ENCODE measurements at regions not wholly inside any gene's neighbourhood (a gene's known extent, or its start where the extent isn't known, plus 50 kb on each side); places are given as distances from the start of the nearest gene placed in this dataset.

- no peak for TF ChIP-seq GABPA (IDR thresholded peaks at IDR 0.05 in 1 of 2, conservative IDR thresholded peaks at IDR 0.05 in 1 of 2)
- TF ChIP-seq TAF1 (conservative IDR thresholded peaks at IDR 0.05): no peak
- no peak for TF ChIP-seq REST (IDR thresholded peaks at IDR 0.05)
- no peak for TF ChIP-seq YY1 (IDR thresholded peaks at IDR 0.05)
- TF ChIP-seq NR2F2 (IDR thresholded peaks at IDR 0.05): no peak
- no peak for TF ChIP-seq HNF4A (conservative IDR thresholded peaks at IDR 0.05)
- no peak for TF ChIP-seq SP1 (IDR thresholded peaks at IDR 0.05)
- TF ChIP-seq FOXA1 (IDR thresholded peaks at IDR 0.05): no peak
- no peak for TF ChIP-seq CTCF (IDR thresholded peaks at IDR 0.05; ENCODE audit: low read depth, low read length, missing input control)
- TF ChIP-seq MAX (IDR thresholded peaks at IDR 0.05): no peak
- no peak for TF ChIP-seq RXRA (IDR thresholded peaks at IDR 0.05)
- no peak for TF ChIP-seq FOXA2 (IDR thresholded peaks at IDR 0.05)
- Histone ChIP-seq H3K4me3 (ENCODE audit: low read depth in 1 of 3, low read length in 3 of 3) (no peak overlapping the region), H3K9me3 (ENCODE audit: control insufficient read depth in 4 of 4, low read length in 3 of 4) (no peaks in the 10 kb centered on the region), H3K4me1 (ENCODE audit: control insufficient read depth in 4 of 4, insufficient read depth in 4 of 4, low read length in 3 of 4) (no peaks in the 10 kb centered on the region), H3K27me3 (ENCODE audit: control insufficient read depth in 4 of 4, insufficient read depth in 4 of 4, low read length in 3 of 4) (no peaks in the 10 kb centered on the region), H3K36me3 (ENCODE audit: control insufficient read depth in 4 of 4, insufficient read depth in 3 of 4, low read depth in 1 of 4, low read length in 3 of 4) (no peaks in the 10 kb centered on the region), H3K27ac (ENCODE audit: low read depth in 1 of 2, low read length in 2 of 2) (no peak overlapping the region), H3K9ac (ENCODE audit: low read depth in 1 of 2, low read length in 2 of 2) (no peak overlapping the region)
- no peak for DNase-seq (ENCODE audit: low spot score)
- 85% methylated on average over 2 of the region's 2 CpGs for WGBS
These were observed 857.5 kb downstream of the XPNPEP1 start for GRCh38 chr10:109065821-109066220.

- H3K4me1 ChIP-seq (ENCODE audit: control insufficient read depth in 4 of 4, insufficient read depth in 4 of 4, low read length in 3 of 4): no peaks in the 10 kb centered on the region
- H3K27ac ChIP-seq (ENCODE audit: low read depth in 1 of 2, low read length in 2 of 2): no peak overlapping the region
- no peak for DNase-seq (ENCODE audit: low spot score)
- TF ChIP-seq FOXA2 (IDR thresholded peaks at IDR 0.05): no peak
- TF ChIP-seq FOXA1 (IDR thresholded peaks at IDR 0.05): no peak
- no peaks in the 10 kb centered on the region for H3K27me3 ChIP-seq (ENCODE audit: control insufficient read depth in 4 of 4, insufficient read depth in 4 of 4, low read length in 3 of 4)
- H3K4me3 ChIP-seq (ENCODE audit: low read depth in 1 of 3, low read length in 3 of 3): no peak overlapping the region
- H3K36me3 ChIP-seq (ENCODE audit: control insufficient read depth in 4 of 4, insufficient read depth in 3 of 4, low read depth in 1 of 4, low read length in 3 of 4): no peaks in the 10 kb centered on the region
- no peak overlapping the region for H3K9ac ChIP-seq (ENCODE audit: low read depth in 1 of 2, low read length in 2 of 2)
- no peaks in the 10 kb centered on the region for H3K9me3 ChIP-seq (ENCODE audit: control insufficient read depth in 4 of 4, low read length in 3 of 4)
These were observed 860.9 kb downstream of the XPNPEP1 start for GRCh38 chr10:109062371-109062770.

DNA sequence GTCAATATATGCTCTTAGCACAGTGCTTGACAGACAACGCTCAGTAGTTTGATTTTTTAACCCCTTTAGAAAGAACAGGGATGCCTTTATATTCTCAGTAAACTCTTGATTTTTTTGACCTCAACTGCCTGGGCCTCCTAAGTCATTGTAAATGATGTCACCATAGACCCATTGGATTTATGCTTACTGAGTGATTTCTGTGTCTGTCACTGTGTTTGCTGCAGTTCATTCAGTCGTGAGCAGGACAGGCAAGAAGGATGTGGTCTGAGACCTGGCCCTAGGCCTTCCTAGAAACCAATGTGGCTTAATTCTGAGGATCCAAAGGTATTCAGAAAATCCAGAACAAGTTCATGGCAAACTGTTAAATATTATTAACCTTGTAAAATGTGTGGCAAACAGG lies 868.1 kb downstream of the XPNPEP1 start:
- no peak overlapping the region for H3K4me3 ChIP-seq (ENCODE audit: low read depth in 1 of 3, low read length in 3 of 3)
- TF ChIP-seq HNF4G (IDR thresholded peaks at IDR 0.05): no peak
- no peak for TF ChIP-seq REST (IDR thresholded peaks at IDR 0.05)
- TF ChIP-seq RAD21 (IDR thresholded peaks at IDR 0.05): no peak
- TF ChIP-seq CTCF (IDR thresholded peaks at IDR 0.05; ENCODE audit: low read depth, low read length, missing input control): no peak
- no peak for TF ChIP-seq GABPA (IDR thresholded peaks at IDR 0.05 in 1 of 2, conservative IDR thresholded peaks at IDR 0.05 in 1 of 2)
- no peak for TF ChIP-seq SP1 (IDR thresholded peaks at IDR 0.05)
- TF ChIP-seq JUND (IDR thresholded peaks at IDR 0.05): no peak
- no peak for TF ChIP-seq HNF4A (conservative IDR thresholded peaks at IDR 0.05)
- TF ChIP-seq FOXA1 (IDR thresholded peaks at IDR 0.05): no peak
- no peak for TF ChIP-seq NR2F2 (IDR thresholded peaks at IDR 0.05)
- WGBS: 68% methylated on average over 2 of the region's 2 CpGs
- H3K4me1 ChIP-seq (ENCODE audit: control insufficient read depth in 4 of 4, insufficient read depth in 4 of 4, low read length in 3 of 4): no peaks in the 10 kb centered on the region
- H3K9ac ChIP-seq (ENCODE audit: low read depth in 1 of 2, low read length in 2 of 2): no peak overlapping the region
- no peaks in the 10 kb centered on the region for H3K9me3 ChIP-seq (ENCODE audit: control insufficient read depth in 4 of 4, low read length in 3 of 4)
- H3K36me3 ChIP-seq (ENCODE audit: control insufficient read depth in 4 of 4, insufficient read depth in 3 of 4, low read depth in 1 of 4, low read length in 3 of 4): no peaks in the 10 kb centered on the region
- no peak overlapping the region for H3K27ac ChIP-seq (ENCODE audit: low read depth in 1 of 2, low read length in 2 of 2)
- no peak for DNase-seq (ENCODE audit: low spot score)
- H3K27me3 ChIP-seq (ENCODE audit: control insufficient read depth in 4 of 4, insufficient read depth in 4 of 4, low read length in 3 of 4): no peaks in the 10 kb centered on the region

Data from liver (tissue), 8 donors.